Mucosa of descending colon (tissue), 3 donors: ENCODE measurements at regions not wholly inside any gene's neighbourhood (a gene's known extent, or its start where the extent isn't known, plus 50 kb on each side); places are given as distances from the start of the nearest gene placed in this dataset.

Experiments
- ATAC-seq: fragments of 200-7000 bp; cut with Tn5 transposase; one replicate; pipeline ENCODE4 v1.9.1; 2020; ENCODE audit warnings: mild to moderate bottlenecking, moderate library complexity
- DNase-seq, 3 donors: peaks; one replicate each; pipeline ENCODE4 v3.0.0-alpha.2; 2020
- H3K36me3 ChIP-seq: fragments of 200-600 bp; one replicate; pipeline ENCODE4 v1.8.0; 2021; ENCODE audit warnings: low read depth, mild to moderate bottlenecking
- H3K4me1 ChIP-seq: fragments of 200-600 bp; one replicate; pipeline ENCODE4 v1.8.0; 2021; ENCODE audit warnings: low read depth, mild to moderate bottlenecking
- H3K4me3 ChIP-seq: fragments of 200-600 bp; one replicate; pipeline ENCODE4 v1.8.0; 2021; ENCODE audit warnings: mild to moderate bottlenecking
- H3K9me3 ChIP-seq: fragments of 200-600 bp; one replicate; pipeline ENCODE4 v1.8.0; 2021; ENCODE audit warnings: mild to moderate bottlenecking
- intact Hi-C, 2 donors: fragments of 100-400 bp; cut with DNase I in 1 of 2; cut with micrococcal nuclease in 1 of 2; formaldehyde crosslinking; loops; one replicate each; pipeline versions ENCODE4 v1.11.0 to v1.11.1; 2022; cut with DNase I, micrococcal nuclease
- TF ChIP-seq, protein P1 (sequence below): fragments of 200-600 bp; IDR thresholded peaks from one replicate; pipeline ENCODE4 v1.8.0; 2022; ENCODE audit warnings: antibody characterized with exemption, mild to moderate bottlenecking
- donor health status: DM: no; HTN: no; CAD: no; lungs with moderate emphysema.
- donor health status: DM: no; HTN: no; CAD: no.
- donor health status: DM: no; HTN: yes; CAD: no.

DNA sequence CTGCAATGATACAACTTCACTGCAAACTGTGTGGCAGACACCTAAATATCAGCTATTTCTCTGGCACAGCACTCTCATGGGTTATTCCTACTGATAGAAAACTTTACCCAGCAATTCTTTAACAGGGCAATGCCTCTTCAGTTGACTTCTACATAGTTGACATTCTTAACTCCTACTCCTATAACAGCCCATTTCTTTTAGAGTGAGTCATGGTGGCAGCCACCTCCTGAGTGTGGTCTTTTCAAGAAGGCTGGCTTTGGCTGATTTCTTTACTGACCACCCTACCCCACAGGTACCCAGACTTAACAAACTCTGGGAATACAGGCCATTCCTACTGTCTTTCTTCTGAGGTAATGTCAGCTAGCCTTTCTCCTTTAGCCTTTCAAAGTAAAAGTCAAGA, 805.8 kb upstream of the ADGRL2 start:
- ATAC-seq (no peak), DNase-seq (no peak)
- Histone ChIP-seq H3K4me3 (no peak overlapping the region), H3K36me3 (no peaks in the 10 kb centered on the region), H3K9me3 (no peaks in the 10 kb centered on the region), H3K4me1 (no peaks in the 10 kb centered on the region)
- TF ChIP-seq, protein P1, sequence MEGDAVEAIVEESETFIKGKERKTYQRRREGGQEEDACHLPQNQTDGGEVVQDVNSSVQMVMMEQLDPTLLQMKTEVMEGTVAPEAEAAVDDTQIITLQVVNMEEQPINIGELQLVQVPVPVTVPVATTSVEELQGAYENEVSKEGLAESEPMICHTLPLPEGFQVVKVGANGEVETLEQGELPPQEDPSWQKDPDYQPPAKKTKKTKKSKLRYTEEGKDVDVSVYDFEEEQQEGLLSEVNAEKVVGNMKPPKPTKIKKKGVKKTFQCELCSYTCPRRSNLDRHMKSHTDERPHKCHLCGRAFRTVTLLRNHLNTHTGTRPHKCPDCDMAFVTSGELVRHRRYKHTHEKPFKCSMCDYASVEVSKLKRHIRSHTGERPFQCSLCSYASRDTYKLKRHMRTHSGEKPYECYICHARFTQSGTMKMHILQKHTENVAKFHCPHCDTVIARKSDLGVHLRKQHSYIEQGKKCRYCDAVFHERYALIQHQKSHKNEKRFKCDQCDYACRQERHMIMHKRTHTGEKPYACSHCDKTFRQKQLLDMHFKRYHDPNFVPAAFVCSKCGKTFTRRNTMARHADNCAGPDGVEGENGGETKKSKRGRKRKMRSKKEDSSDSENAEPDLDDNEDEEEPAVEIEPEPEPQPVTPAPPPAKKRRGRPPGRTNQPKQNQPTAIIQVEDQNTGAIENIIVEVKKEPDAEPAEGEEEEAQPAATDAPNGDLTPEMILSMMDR: no peak
- intact Hi-C loops: no loop called here

DNA sequence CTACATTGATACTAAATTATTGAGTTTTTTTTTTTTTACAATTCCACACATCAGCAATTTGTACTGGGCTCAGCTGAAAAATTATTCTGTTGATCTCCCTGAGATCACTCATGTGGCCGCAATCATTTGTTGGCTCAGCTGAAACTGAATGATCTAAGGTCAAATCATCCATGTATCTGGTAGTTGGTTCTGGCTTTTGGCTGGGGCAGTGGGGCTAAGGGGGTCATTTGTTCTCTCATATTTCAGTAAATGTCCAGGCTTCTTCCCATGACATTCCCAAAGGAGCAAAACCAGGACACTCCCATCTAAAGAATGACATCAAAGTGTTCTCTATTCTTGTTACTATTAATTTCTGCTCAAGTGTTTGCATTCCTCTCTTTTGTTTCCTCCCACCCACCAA, 806.7 kb upstream of the ADGRL2 start:
- DNase-seq: no peak
- no peaks in the 10 kb centered on the region for H3K4me1 ChIP-seq
- TF ChIP-seq, protein P1: no peak
- no peak overlapping the region for H3K4me3 ChIP-seq
- intact Hi-C loops: no loop called here
- no peaks in the 10 kb centered on the region for H3K36me3 ChIP-seq
- ATAC-seq: no peak
- H3K9me3 ChIP-seq: no peaks in the 10 kb centered on the region

DNA sequence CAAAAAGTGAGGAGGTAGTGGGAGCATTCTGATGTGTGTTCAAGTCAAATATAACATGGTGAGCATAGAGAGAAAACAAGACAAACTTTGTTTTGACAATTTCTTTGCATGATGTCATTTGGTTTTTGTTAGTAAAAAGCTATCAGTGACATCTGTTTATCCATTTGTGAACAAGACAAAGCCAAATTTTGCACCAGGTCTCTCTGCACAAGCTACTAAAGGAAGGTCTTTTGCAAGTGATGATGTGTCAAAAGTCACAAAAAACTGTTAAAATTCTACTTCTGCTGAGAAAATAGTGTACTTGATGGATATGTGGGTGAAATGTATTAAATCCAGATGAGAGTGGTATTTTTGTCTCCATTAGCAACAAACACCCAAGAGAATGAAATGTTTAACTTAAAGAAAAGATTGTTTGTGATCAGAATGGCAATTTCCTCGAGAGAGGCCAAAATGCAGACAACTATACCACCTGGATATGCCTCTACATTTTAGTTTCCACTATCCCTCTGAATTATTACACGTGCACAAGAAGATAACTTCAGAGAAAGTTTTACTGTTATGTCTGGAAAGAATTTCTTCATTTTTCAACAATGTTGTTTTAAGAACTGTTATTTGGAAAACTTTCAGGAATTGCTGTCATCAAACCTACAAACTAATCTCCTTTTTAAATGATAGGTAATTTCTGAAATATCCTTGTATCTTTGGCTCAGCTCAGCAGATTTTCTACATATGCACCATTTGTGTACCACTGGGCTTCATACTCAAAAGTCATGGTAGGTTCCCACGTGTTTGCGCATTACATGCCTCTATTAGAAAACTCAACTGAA, 807.4 kb upstream of the ADGRL2 start:
- no peaks in the 10 kb centered on the region for H3K4me1 ChIP-seq
- TF ChIP-seq, protein P1: no peak
- no peaks in the 10 kb centered on the region for H3K36me3 ChIP-seq
- intact Hi-C loops: no loop called here
- no peak for ATAC-seq
- DNase-seq: no peak
- H3K9me3 ChIP-seq: no peaks in the 10 kb centered on the region
- H3K4me3 ChIP-seq: no peak overlapping the region

DNA sequence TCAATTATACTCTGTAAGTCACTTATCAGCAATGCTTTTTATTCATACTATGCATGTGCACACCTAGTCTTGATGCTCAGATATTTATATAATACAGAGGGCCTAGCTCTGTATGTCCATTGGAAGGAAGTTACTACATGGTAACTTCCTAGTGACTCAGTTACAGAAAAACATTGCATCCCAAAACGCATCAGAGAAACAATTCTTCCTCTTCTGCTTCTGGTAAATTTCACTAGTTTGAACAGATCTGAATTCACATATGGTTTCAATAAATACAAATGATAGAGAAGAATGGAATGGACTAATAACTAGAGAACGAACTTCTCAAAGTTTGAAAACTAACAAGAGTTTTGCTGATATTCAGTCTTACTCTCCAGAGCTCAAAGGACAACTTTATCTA, 811.3 kb upstream of the ADGRL2 start:
- Histone ChIP-seq H3K36me3 (no peaks in the 10 kb centered on the region), H3K4me1 (no peaks in the 10 kb centered on the region), H3K4me3 (no peak overlapping the region), H3K9me3 (no peaks in the 10 kb centered on the region)
- ATAC-seq (no peak), DNase-seq (no peak)
- intact Hi-C loops: no loop called here
- TF ChIP-seq, protein P1: no peak

DNA sequence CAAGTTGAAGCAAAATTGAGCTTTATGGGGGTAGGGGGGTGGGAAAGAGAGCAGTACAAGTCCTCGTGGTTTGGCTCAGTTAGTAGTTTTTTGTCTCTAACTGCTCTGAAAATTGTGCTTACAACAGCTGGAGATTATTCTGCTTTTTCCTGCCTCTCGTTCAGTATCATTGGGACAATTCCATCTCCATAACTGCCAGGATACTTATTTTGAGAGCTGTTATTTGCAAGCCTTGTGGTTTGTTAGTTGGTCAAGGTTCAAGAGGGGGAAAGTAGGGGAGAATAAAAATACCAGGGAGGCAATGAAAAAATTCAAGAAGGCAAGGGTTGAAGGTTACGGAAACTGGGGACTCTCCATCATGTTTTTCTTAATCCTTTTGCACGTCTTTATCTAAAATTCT, 811.8 kb upstream of the ADGRL2 start:
- TF ChIP-seq, protein P1: no peak
- no peak for DNase-seq
- Histone ChIP-seq H3K36me3 (no peaks in the 10 kb centered on the region), H3K9me3 (no peaks in the 10 kb centered on the region), H3K4me3 (no peak overlapping the region), H3K4me1 (no peaks in the 10 kb centered on the region)
- intact Hi-C loops: no loop called here
- ATAC-seq: no peak
